ENCODE measurements at regions not wholly inside any gene's neighbourhood (a gene's known extent, or its start where the extent isn't known, plus 50 kb on each side); places are given as distances from the start of the nearest gene placed in this dataset.

DNA sequence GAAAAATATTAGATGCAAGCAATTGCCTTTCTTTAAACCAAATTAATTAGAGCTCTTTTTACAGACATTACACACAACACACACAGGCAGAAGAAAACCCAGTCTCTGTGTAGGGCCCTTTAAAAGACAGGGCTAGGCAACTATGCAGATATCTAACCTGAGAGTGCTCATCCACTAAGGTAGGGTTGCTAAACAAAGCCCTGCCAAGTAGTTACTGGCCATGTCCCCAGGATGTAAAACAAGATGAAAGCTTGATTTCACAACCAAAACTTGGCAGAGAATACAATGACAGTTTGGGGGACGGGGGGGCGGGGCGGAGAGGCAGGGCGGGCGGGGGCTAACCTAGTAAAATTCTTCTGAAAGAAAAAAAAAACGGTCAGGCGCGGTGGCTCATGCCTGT is 669.0 kb upstream of the CA10 start:
- Histone ChIP-seq H3F3A (ENCODE audit: control insufficient read depth, insufficient read depth) (no peaks in the 10 kb centered on the region), H3K9me3 (ENCODE audit: control insufficient read depth, insufficient read depth, low read length) (no peaks in the 10 kb centered on the region), H3K4me2 (ENCODE audit: low read length) (no peak overlapping the region), H3K36me3 (ENCODE audit: control insufficient read depth, low read length) (no peaks in the 10 kb centered on the region), H3K27me3 (ENCODE audit: control insufficient read depth, low read length) (no peaks in the 10 kb centered on the region), H3K4me3 (ENCODE audit: low read length) (no peak overlapping the region), H3K4me1 (ENCODE audit: control insufficient read depth, low read length) (no peaks in the 10 kb centered on the region), H3K79me2 (ENCODE audit: control insufficient read depth, low read length) (no peaks in the 10 kb centered on the region), H3K27ac (ENCODE audit: low read depth, low read length) (no peak overlapping the region), H4K20me1 (ENCODE audit: control insufficient read depth, insufficient read depth, low read depth, low read length) (no peaks in the 10 kb centered on the region), H3K9me2 (replicated peaks; ENCODE audit: control insufficient read depth, low read length) (no peaks in the 10 kb centered on the region)
- TF ChIP-seq EZH2phosphoT487 (IDR thresholded peaks at IDR 0.05; ENCODE audit: borderline replicate concordance, low read length), result no peak
- TF ChIP-seq, protein P1, sequence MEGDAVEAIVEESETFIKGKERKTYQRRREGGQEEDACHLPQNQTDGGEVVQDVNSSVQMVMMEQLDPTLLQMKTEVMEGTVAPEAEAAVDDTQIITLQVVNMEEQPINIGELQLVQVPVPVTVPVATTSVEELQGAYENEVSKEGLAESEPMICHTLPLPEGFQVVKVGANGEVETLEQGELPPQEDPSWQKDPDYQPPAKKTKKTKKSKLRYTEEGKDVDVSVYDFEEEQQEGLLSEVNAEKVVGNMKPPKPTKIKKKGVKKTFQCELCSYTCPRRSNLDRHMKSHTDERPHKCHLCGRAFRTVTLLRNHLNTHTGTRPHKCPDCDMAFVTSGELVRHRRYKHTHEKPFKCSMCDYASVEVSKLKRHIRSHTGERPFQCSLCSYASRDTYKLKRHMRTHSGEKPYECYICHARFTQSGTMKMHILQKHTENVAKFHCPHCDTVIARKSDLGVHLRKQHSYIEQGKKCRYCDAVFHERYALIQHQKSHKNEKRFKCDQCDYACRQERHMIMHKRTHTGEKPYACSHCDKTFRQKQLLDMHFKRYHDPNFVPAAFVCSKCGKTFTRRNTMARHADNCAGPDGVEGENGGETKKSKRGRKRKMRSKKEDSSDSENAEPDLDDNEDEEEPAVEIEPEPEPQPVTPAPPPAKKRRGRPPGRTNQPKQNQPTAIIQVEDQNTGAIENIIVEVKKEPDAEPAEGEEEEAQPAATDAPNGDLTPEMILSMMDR (IDR thresholded peaks at IDR 0.05; ENCODE audit: low read depth, low read length, poor library complexity, severe bottlenecking), result no peak

GRCh38 chr17:52824542-52824941 is 666.0 kb upstream of the CA10 start:
- Histone ChIP-seq H3K36me3 (ENCODE audit: control insufficient read depth, low read length) (no peaks in the 10 kb centered on the region), H4K20me1 (ENCODE audit: control insufficient read depth, insufficient read depth, low read depth, low read length) (no peaks in the 10 kb centered on the region), H3K4me1 (ENCODE audit: control insufficient read depth, low read length) (no peaks in the 10 kb centered on the region), H3K4me2 (ENCODE audit: low read length) (no peak overlapping the region), H3K27me3 (ENCODE audit: control insufficient read depth, low read length) (no peaks in the 10 kb centered on the region), H3K9me2 (replicated peaks; ENCODE audit: control insufficient read depth, low read length) (no peaks in the 10 kb centered on the region), H3K27ac (ENCODE audit: low read depth, low read length) (no peak overlapping the region), H3K9me3 (ENCODE audit: control insufficient read depth, insufficient read depth, low read length) (no peaks in the 10 kb centered on the region), H3K79me2 (ENCODE audit: control insufficient read depth, low read length) (no peaks in the 10 kb centered on the region), H3K4me3 (ENCODE audit: low read length) (no peak overlapping the region), H3F3A (ENCODE audit: control insufficient read depth, insufficient read depth) (no peaks in the 10 kb centered on the region)
- TF ChIP-seq, protein P1 (IDR thresholded peaks at IDR 0.05; ENCODE audit: low read depth, low read length, poor library complexity, severe bottlenecking), result no peak
- no peak for TF ChIP-seq EZH2phosphoT487 (IDR thresholded peaks at IDR 0.05; ENCODE audit: borderline replicate concordance, low read length)

- TF ChIP-seq, protein P1 (IDR thresholded peaks at IDR 0.05; ENCODE audit: low read depth, low read length, poor library complexity, severe bottlenecking), result no peak
- no peaks in the 10 kb centered on the region for H3K4me1 ChIP-seq (ENCODE audit: control insufficient read depth, low read length)
- H3K4me3 ChIP-seq (ENCODE audit: low read length), result no peak overlapping the region
- no peaks in the 10 kb centered on the region for H3K36me3 ChIP-seq (ENCODE audit: control insufficient read depth, low read length)
- H3K27ac ChIP-seq (ENCODE audit: low read depth, low read length), result no peak overlapping the region
- H4K20me1 ChIP-seq (ENCODE audit: control insufficient read depth, insufficient read depth, low read depth, low read length), result no peaks in the 10 kb centered on the region
- H3F3A ChIP-seq (ENCODE audit: control insufficient read depth, insufficient read depth), result no peaks in the 10 kb centered on the region
- no peaks in the 10 kb centered on the region for H3K9me3 ChIP-seq (ENCODE audit: control insufficient read depth, insufficient read depth, low read length)
- H3K27me3 ChIP-seq (ENCODE audit: control insufficient read depth, low read length), result no peaks in the 10 kb centered on the region
- no peak overlapping the region for H3K4me2 ChIP-seq (ENCODE audit: low read length)
- H3K9me2 ChIP-seq (replicated peaks; ENCODE audit: control insufficient read depth, low read length), result no peaks in the 10 kb centered on the region
- no peaks in the 10 kb centered on the region for H3K79me2 ChIP-seq (ENCODE audit: control insufficient read depth, low read length)
These were observed 664.6 kb upstream of the CA10 start for GRCh38 chr17:52823155-52823554.
